IMR-90 (cell line): ENCODE measurements at regions not wholly inside any gene's neighbourhood (a gene's known extent, or its start where the extent isn't known, plus 50 kb on each side); places are given as distances from the start of the nearest gene placed in this dataset.

Experiments
- ATAC-seq: fragments of 200-7000 bp; cut with Tn5 transposase; 2 replicates; pipeline ENCODE4 v1.9.1; 2020; ENCODE audit warnings: low read depth, mild to moderate bottlenecking, moderate library complexity
- BruUV-seq: library from RNA; stranded (reverse); fragments of 400-500 nt; replicated peaks from 2 replicates; lab custom pipeline; 2021; lab: Mats Ljungman, UMichigan
- CTCF ChIA-PET: fragments of 300-600 bp; formaldehyde crosslinking; extraction: SDS; loops from one replicate; lab custom pipeline; 2021; ENCODE audit warnings: antibody characterized with exemption; lab: Yijun Ruan, JAX
- POLR2A ChIA-PET: fragments of 300-600 bp; sonication (Branson Sonifier 250); formaldehyde crosslinking; loops from one replicate; lab custom pipeline; 2022; ENCODE audit warnings: antibody characterized with exemption; ENCODE audit not compliant: unreplicated experiment; lab: Charles Lee
- DNase-seq: peaks from one replicate; pipeline ENCODE4 v3.0.0; 2013
- H2AFZ ChIP-seq: replicated peaks from 2 replicates; pipeline ENCODE3; 2013; ENCODE audit warnings: low read length, mild to moderate bottlenecking; ENCODE audit not compliant: poor library complexity
- H2AK5ac ChIP-seq: 2 replicates; pipeline ENCODE4 v1.6.1; 2013; ENCODE audit warnings: low read depth, low read length, inconsistent platforms
- H2AK9ac ChIP-seq: replicated peaks from 2 replicates; pipeline ENCODE3; 2013; ENCODE audit warnings: mild to moderate bottlenecking, low read depth, low read length, moderate library complexity; ENCODE audit not compliant: poor library complexity
- H2BK120ac ChIP-seq: 2 replicates; pipeline ENCODE4 v1.6.1; 2013; ENCODE audit warnings: low read depth, low read length, inconsistent platforms
- H2BK15ac ChIP-seq: 3 replicates; pipeline ENCODE4 v1.6.1; 2013; ENCODE audit warnings: low read depth, low read length, inconsistent platforms
- H2BK20ac ChIP-seq: 2 replicates; pipeline ENCODE4 v1.6.1; 2013; ENCODE audit warnings: low read depth, mild to moderate bottlenecking, inconsistent platforms, low read length, moderate library complexity
- H2BK5ac ChIP-seq: 2 replicates; pipeline ENCODE4 v1.6.1; 2013; ENCODE audit warnings: mild to moderate bottlenecking, low read depth, low read length, inconsistent platforms; ENCODE audit not compliant: poor library complexity, severe bottlenecking
- H3K14ac ChIP-seq: replicated peaks from 2 replicates; pipeline ENCODE4 v1.6.1; 2013; ENCODE audit warnings: low read depth, low read length, inconsistent platforms
- H3K18ac ChIP-seq: 2 replicates; pipeline ENCODE4 v1.6.1; 2013; ENCODE audit warnings: low read depth, low read length, control low read depth
- H3K23ac ChIP-seq: 2 replicates; pipeline ENCODE4 v1.6.1; 2013; ENCODE audit warnings: low read depth, low read length, inconsistent platforms
- H3K27ac ChIP-seq: 2 replicates; pipeline ENCODE4 v1.5.1; 2013; ENCODE audit warnings: mild to moderate bottlenecking, control low read depth, low read length; ENCODE audit not compliant: insufficient read depth
- H3K27me3 ChIP-seq: 2 replicates; pipeline ENCODE4 v1.6.1; 2013; ENCODE audit warnings: low read length; ENCODE audit not compliant: control insufficient read depth, insufficient read depth
- H3K36me3 ChIP-seq: 2 replicates; pipeline ENCODE4 v1.6.1; 2013; ENCODE audit warnings: low read length, mixed read lengths; ENCODE audit not compliant: control insufficient read depth, insufficient read depth
- H3K4ac ChIP-seq: 2 replicates; pipeline ENCODE4 v1.6.1; 2013; ENCODE audit warnings: low read depth, low read length, inconsistent platforms
- H3K4me1 ChIP-seq: 2 replicates; pipeline ENCODE4 v1.6.1; 2013; ENCODE audit warnings: low read length, mixed read lengths; ENCODE audit not compliant: control insufficient read depth, insufficient read depth
- H3K4me2 ChIP-seq: 2 replicates; pipeline ENCODE4 v1.6.1; 2013; ENCODE audit warnings: low read depth, mild to moderate bottlenecking, control low read depth, low read length, moderate library complexity
- H3K4me3 ChIP-seq: 2 replicates; pipeline ENCODE4 v1.5.1; 2013; ENCODE audit warnings: low read depth, mild to moderate bottlenecking, control low read depth, low read length, moderate library complexity; ENCODE audit not compliant: insufficient read depth
- H3K56ac ChIP-seq: 2 replicates; pipeline ENCODE4 v1.6.1; 2013; ENCODE audit warnings: low read length, inconsistent platforms; ENCODE audit not compliant: insufficient read depth; ENCODE audit errors: extremely low read depth
- H3K79me1 ChIP-seq, 2 experiments: 2 replicates each; pipeline ENCODE4 v1.6.1; 2013; ENCODE audit warnings: low read length in 2 of 2, inconsistent platforms in 1 of 2, low read depth in 1 of 2
- H3K9ac ChIP-seq: 2 replicates; pipeline ENCODE4 v1.6.1; 2013; ENCODE audit warnings: low read depth, low read length, control low read depth
- H3K9me1 ChIP-seq: 2 replicates; pipeline ENCODE4 v1.6.1; 2013; ENCODE audit warnings: low read length, inconsistent platforms; ENCODE audit not compliant: insufficient read depth
- H3K9me3 ChIP-seq: 2 replicates; pipeline ENCODE4 v1.6.1; 2013; ENCODE audit warnings: low read length; ENCODE audit not compliant: control insufficient read depth, insufficient read depth
- H4K20me1 ChIP-seq: 2 replicates; pipeline ENCODE4 v1.6.1; 2013; ENCODE audit warnings: low read length, inconsistent platforms; ENCODE audit not compliant: insufficient read depth
- H4K5ac ChIP-seq: 2 replicates; pipeline ENCODE4 v1.6.1; 2013; ENCODE audit warnings: mild to moderate bottlenecking, low read depth, low read length, control low read depth
- H4K8ac ChIP-seq, 2 experiments: 2 replicates each; pipeline ENCODE4 v1.6.1; 2013; ENCODE audit warnings: low read depth in 2 of 2, low read length in 2 of 2, control low read depth in 1 of 2, inconsistent platforms in 1 of 2
- H4K91ac ChIP-seq: 2 replicates; pipeline ENCODE4 v1.6.1; 2013; ENCODE audit warnings: low read depth, low read length, inconsistent platforms; ENCODE audit not compliant: insufficient read depth
- MAFK ChIP-seq: IDR thresholded peaks from 2 replicates; pipeline ENCODE4 v1.6.1; 2012; ENCODE audit warnings: low read depth, low read length, improper control_type of control experiment
- POLR2A ChIP-seq: IDR thresholded peaks from 2 replicates; pipeline ENCODE4 v1.6.1; 2012; ENCODE audit warnings: mild to moderate bottlenecking, low read depth, low read length
- WGBS, 2 experiments: methylation state at CpG; one replicate each; pipeline versions ENCODE4 v1.1.5 to v1.1.7; 2013; ENCODE audit warnings: missing lambda C conversion rate in 2 of 2; ENCODE audit not compliant: insufficient read length in 1 of 2; ENCODE audit errors: extremely low coverage in 2 of 2; 5-methylcytosine and 5-hydroxymethylcytosine counted together
- dilution Hi-C: fragments of 300-500 bp; cut with HindIII; formaldehyde crosslinking; loops from one replicate; pipeline ENCODE4 v1.14.3; 2018; ENCODE audit warnings: low sequenced_read_pairs; ENCODE audit not compliant: unreplicated experiment
- in situ Hi-C: fragments of 300-500 bp; cut with MboI; formaldehyde crosslinking; loops from 3 replicates; pipeline ENCODE4 v1.14.3; 2019; ENCODE audit warnings: low sequenced_read_pairs, inconsistent platforms, mixed read lengths
- intact Hi-C: fragments of 100-400 bp; cut with micrococcal nuclease; formaldehyde crosslinking; loops from 2 replicates; pipeline ENCODE4 v1.10.0; 2022

- no peak overlapping the region for H4K5ac ChIP-seq
- no peak overlapping the region for H2BK120ac ChIP-seq
- no peak overlapping the region for H3K4me2 ChIP-seq
- no peak overlapping the region for H3K4ac ChIP-seq
- no peaks in the 10 kb centered on the region for H3K4me1 ChIP-seq
- ATAC-seq: no peak
- H3K56ac ChIP-seq: no peak overlapping the region
- H3K9ac ChIP-seq: no peak overlapping the region
- H4K91ac ChIP-seq: no peak overlapping the region
- no peak overlapping the region for H2AFZ ChIP-seq
- H3K18ac ChIP-seq: no peak overlapping the region
- H2BK5ac ChIP-seq: no peak overlapping the region
- H2AK5ac ChIP-seq: no peak overlapping the region
- in situ Hi-C loops (no loop called here), dilution Hi-C loops (no loop called here), intact Hi-C loops (no loop called here)
- no peaks in the 10 kb centered on the region for H3K9me1 ChIP-seq
- H3K14ac ChIP-seq: no peak overlapping the region
- H3K27ac ChIP-seq: no peak overlapping the region
- no peak overlapping the region for H3K4me3 ChIP-seq
- no peaks in the 10 kb centered on the region for H3K27me3 ChIP-seq
- H2BK20ac ChIP-seq: no peak overlapping the region
- CTCF ChIA-PET: no interaction called here
- no peak overlapping the region for H2BK15ac ChIP-seq
- BruUV-seq: no TSS peak
- POLR2A ChIA-PET: no interaction called here
- H3K23ac ChIP-seq: no peak overlapping the region
- no CpG with 5 or more reads among the region's 3 CpGs for WGBS, 2 experiments
- H3K79me1 ChIP-seq: no peaks in the 10 kb centered on the region
- DNase-seq: no peak
- no peak for TF ChIP-seq POLR2A
- TF ChIP-seq MAFK: peak; percentile 21; the same call in 1 of the 2 replicates
- H4K8ac ChIP-seq: no peak overlapping the region
- no peaks in the 10 kb centered on the region for H4K20me1 ChIP-seq
- no peaks in the 10 kb centered on the region; the same call in 1 of the 2 replicates for H3K9me3 ChIP-seq
- no peaks in the 10 kb centered on the region for H3K36me3 ChIP-seq
- no peak overlapping the region for H2AK9ac ChIP-seq
These were observed 1246.6 kb upstream of the LRRTM1 start for GRCh38 chr2:81551040-81551634.
